MV-4-11 (cell line): ENCODE measurements at regions not wholly inside any gene's neighbourhood (a gene's known extent, or its start where the extent isn't known, plus 50 kb on each side); places are given as distances from the start of the nearest gene placed in this dataset.
"Not testable (repeated sequence)": the region's sequence is repeated elsewhere in the genome, so short reads cannot be mapped to it uniquely, and the experiment has no call there.

ENCODE experiments used
- DNase-seq: peaks from one replicate; lab custom pipeline; 2025; lab: John Stamatoyannopoulos, UW

DNA sequence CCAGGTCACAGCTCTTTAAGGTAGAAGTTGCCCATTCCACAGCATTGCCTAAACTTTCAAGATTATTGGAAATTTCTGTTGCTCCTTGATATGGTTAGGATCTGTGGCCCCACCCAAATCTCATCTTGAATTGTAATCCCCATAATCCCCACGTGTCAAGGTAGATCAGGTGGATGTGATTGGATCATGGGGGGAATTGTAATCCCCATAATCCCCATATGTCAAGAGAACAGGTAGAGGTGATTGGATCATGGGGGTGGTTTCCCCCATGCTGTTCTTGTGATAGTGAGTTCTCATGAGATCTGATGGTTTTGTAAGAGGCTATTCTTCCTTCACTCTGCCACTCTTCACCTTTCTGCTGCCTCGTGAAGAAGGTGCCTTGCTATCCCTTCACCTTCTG is 327.4 kb upstream of the MAP3K7 start:
- DNase-seq: no peak

DNA sequence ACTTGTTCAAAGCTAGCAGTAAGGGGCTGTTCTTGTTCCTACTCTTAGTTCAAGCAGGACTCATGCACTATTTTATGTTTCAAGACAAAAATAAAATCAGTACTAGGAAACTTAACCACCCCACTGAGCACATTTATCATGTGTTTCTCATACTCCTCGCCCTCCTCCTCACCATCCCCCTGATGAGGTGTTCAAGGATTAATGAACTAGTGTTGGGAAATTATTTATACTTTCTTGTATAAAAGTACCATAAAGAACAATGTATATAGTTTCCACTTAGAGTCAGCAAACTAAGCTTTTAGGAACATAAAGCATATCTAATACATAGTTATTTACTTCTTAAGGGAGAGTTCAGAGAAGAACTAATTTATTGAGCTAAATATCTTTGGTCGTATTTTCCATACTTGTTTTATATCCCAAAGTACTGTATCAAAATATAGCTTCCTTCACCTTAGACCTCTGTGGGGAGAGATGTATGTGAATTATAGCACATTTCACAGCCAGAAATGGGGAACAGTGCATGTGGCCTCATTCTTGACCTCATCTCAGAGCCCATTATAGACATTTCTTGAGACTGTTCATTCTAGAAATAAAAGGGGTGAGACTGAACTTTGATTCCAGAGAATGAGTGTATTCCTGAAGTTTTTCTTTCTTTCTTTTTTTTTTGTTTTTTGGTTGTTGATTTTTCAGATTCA is 326.5 kb upstream of the MAP3K7 start:
- DNase-seq: no peak

DNA sequence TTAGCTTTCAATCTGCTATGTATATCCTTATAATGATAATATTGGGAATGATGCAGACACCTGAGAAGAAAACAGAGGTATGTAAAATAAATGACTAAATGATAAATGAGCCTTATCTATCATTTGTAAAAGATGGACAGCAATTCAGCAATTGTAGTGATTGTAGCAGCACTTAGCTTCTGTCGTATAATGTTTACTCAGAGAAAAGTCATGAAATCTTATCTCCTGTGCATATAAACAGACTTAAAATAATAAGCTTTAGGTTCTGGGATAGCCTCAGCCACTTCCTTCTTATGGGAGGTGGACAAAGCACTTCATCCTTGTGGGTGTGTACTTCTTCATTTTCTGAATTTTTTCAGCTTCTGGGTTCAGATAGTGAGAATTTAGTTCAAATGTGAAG is 324.8 kb upstream of the MAP3K7 start:
- DNase-seq: peak; percentile 8

DNA sequence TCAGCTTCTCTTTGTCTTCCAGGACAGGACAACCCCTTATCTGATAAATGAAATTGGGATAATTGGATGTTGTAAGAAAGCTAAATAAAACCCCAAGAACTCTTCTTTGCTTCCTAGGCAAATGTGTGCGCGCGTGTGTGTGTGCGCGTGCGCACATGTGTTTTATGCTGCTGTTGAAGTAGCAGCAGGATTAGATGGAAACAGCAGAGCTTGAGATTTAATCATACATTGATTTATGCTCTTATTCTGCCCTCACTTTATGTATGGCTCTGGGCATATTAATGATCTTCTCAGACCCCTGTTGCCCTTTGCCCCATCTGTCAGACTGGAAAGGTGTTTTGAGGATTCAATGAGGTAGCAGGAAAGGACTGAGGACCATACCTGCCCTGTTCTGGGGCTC is 324.0 kb upstream of the MAP3K7 start:
- DNase-seq: no peak

DNA sequence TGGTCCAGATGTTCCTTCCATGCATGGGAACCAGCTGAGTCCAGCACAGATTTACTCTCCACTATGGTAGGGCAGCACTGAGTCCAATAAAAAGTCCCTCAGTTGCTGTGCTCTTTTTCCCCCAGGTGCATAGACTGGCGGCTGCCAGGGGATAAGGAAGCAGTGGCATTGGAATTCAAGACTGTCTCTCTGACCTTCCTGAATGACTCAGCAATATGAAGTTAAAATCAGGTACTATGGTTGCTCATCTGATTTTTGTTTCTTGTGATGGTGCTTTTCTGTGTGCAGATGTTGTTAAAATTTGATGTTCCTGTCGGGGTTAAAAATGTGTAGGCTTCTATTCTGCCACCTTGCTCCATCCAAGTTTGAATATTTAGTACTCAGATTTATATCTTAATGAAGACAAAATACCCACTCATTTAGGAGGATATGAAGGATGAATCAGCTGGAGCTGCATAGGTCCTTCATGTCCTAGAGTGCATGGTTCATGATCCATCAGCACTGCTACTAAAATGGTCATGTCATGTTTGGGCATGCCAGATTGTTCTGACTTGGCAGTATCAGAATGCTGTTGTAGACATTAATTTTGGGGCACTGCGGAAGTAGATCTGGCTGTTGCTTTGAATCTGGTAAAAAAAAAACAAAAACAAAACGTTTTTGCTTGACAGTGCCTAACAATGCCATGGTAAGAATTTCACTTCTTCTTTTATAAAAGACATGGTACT is 321.2 kb upstream of the MAP3K7 start:
- peak; percentile 19 for DNase-seq

DNA sequence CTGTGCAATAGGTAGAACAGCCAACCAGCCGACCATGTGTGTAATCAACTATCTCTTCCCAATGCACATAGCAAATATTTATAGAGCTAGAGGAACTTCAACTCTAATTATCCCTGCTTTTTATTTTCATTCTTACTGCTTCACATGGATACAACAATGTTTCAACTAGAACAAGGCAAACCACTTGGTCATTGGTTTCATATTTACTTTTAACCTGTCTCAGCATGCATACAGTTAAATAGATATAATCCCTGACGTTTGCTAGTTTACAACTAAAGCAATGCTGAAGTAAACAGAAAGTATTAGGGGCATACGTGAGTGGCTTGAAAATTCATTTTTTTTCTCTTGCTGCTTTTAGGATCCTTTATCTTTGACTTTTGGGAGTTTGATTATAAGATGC is 318.5 kb upstream of the MAP3K7 start:
- no peak for DNase-seq

DNA sequence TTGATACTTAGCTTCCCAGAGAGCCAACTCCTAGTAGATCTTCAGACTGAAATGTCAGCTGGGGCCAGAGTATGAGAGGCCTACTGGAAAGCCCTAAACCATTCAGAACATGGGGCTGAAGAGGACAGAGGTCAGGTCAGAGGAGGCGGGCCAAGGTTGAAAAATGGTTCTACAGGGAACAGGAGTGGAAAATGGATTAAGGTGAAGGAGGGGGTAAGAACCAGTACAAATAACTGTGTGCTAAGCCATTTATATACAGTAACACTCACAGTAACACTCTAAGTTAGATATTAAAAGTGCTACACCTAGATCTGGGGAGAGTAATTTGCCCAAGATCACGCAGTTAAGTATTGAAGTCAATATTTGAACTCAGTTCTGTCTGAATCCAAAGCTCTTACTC is 313.2 kb upstream of the MAP3K7 start:
- no peak for DNase-seq

DNA sequence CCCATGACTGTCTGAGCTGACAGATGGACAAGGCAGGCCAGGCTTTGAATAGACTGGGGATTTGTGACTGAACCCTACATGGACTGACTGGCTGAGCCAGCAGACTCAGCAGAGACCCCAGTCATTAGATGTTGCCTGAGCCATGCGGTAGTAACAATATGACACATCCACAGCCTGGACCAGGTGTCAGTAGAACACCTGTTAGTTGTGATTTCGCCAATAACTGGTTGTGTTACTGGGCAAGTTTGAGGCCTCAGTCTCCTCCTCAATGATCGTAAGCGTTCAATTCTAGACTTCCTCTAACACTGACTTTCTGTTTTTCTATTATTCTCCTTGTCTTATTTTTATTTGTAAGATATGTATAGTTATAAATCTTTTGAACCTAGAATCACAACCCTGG is 311.9 kb upstream of the MAP3K7 start:
- DNase-seq: no peak

DNA sequence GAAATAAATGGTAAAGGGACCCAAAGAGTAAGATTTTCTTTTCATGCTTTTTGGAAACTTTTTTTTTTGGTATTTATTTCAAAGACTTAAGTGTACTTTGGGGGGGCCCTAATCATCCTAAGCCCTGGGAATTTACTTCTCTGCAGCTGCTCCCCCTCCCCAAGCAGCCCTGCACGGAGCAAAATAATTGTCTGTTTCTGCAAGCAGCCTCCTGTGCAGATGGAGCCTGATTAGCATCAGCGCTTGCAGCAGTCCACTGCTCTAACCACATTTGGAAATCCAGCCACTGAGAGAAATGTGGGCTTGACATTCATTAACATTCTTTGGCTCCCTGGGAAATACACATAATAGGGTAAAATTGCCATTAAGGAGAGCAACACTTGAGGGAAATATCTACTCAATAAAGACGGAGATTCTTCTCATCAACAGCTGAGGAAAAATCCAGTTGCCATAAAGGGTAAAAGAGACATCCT is 309.2 kb upstream of the MAP3K7 start:
- no peak for DNase-seq

DNA sequence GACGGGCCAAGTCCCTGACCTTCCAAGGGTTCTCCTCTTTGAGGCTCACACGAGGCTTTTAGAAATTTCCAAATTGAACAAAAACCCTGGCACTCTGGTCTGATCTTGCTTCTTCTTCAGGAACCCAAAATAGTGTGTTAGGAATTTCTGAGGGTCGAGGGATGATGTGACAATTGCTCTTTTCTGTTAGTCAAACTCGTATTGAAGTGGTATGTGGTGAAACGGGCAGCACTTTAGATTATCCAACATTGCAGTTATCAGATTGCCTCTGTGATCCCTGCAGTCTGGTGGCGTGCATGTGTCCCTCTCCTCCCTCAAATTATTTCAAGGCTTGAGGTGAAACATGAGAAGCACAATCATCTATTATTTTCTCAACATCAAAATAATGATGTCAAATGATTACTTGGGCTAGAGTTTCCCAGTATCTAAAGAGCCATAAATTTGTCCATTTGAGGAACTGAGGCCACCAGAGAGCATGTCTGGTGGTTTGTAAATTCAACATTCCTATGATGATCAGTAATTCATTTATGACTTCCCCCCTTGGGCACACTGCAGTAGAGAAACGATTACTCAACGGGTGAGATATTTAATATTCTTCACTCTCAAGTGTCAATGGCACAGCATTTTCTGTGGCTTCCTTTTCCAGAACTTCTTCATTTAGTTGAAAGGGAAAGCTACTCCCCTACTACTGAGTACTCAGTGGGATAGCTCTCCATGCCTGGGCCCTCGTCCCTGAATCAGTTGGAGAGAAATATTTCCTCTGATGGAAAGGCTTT is 308.6 kb upstream of the MAP3K7 start:
- DNase-seq: peak; percentile 50

DNA sequence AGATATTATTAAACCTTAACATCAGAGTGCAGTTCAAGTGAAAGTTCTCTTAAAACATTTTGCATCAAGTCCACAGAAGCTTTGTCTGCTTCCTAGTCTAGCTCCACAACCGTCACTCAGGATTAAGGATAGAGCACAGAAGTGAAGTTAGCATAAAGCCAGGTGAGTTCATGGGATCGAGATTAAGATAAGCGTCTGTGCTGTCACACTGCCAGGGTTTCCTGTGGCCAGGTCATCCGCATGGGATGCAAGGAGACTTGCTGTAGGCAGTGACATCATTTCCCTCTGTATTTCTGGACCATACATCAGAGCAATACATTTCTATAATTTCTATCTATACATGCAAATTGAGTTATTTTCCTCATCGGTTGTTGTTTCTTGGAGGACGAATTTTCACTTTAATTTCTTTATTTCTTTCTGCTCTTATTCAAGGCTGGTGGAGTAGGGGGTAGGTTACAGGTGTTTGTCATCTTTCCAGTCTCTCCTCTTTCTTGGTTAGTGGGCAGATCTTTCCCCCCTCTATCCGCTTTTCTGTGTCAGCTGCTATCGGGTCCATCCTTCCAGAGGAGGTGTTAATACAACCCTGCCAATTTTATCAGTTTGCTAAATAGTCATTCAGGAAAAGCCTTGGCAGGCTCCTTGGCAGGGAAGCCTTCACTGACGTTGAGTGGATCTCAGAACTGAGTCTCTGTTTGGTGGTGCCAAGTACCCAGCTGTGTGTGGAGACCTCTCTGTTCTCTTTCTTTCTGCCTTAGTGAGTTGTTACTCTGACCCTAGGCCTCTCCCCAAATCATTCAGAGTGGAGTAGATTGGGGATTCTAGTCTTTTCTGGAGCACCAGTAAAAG is 307.6 kb upstream of the MAP3K7 start:
- DNase-seq: no peak

DNA sequence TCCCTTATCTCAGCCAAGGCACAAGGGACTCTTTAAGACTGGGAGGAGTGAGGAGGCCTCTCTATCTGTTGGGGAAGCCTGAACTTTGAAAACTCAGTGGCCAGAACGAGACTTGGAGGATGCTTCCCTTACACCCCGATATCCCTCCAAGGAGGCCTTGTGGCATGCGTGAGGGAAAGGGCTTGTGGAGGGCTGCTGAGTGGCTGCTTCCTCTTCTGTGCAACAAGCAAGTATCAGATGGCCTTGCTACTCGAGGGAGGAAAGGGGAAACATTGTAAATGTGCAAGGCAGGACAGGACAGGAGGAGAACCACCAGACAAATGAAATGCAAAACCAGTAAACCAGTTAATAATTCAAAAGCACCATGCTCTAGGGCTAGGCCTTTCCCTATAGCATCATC is 306.5 kb upstream of the MAP3K7 start:
- peak; percentile 69 for DNase-seq

DNA sequence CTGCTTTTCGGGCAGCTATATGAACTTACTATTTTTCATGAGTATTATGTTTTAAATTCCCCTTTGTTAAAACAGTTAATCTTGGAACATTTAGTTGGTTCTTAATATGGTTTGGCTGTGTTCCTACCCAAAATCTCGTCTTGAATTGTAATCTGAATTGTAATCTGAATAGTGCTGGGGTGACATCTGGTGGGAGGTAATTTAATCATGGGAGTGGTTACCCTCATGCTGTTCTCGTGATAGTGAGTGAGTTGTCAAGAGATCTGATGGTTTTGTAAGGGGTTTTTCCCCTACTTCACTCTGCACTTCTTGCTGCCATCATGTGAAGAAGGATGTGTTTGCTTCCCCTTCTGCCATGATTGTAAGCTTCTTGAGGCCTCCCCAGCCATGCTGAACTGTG is 305.4 kb upstream of the MAP3K7 start:
- DNase-seq: no peak

DNA sequence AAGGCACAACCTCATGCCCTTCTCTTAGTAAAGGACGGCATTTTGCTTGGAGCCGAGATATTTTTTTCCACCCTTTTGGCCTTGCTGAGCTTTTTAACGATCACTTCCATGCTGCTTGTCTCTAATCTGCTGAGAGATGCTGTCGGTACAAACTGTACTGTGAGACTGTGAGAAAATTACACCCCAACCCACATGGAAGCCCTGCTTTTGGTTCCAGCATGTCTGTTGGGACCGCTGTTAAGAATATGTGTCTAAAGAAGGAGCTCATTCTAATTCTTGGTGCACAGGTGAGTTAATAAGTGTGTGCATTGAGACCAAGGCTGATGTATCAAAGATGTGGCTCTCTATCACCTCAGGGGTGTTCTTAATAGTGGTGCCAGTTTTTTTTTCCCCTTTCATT is 304.5 kb upstream of the MAP3K7 start:
- DNase-seq: no peak

DNA sequence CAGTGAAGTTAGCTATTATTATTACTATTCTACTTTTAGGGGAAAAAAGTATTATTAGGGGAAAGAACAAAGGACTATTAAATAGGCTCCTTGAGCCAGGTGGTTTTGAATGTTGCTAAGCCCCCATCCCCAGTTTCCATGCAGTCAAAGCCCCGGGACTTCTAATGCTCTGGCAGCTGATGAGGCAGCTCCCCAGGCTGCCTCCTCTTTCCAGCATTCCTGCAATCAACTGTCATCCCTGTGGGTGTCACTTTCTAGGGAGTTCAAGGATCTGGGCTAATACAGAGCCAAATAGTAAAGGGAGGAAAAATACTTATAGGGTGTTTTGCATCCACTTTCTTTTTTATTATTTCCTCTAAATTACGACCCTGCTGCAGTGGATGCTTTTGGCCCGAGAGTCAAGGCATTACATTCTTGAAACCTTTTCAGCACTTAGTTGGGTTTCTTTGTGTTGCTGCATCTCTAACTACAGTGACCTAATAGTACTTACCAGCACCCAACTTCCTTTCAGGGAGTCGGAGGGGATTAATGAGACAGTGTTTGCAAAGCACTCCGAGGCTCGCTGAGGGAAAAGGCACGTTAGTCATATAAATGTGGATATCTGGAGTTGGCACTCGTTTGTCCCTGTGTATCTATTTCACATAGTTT is 303.9 kb upstream of the MAP3K7 start:
- DNase-seq: no peak

DNA sequence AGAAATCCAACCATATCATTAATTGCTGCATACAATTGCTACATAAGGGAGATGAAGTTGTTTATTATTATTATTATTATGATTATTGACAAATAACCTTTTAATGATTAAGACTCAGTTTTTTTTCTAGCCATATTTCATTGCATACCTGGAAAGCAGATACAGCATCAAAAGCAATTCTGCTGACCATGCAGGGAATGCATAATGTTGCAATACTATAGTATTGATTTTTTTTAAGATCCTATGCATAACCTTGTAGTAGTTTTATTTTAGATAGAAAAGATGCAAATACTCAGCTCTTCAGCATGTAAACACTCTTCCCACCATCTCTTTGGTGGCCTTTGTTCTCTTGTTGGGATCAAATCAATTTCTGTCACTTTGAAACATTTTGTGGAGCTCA is 300.9 kb upstream of the MAP3K7 start:
- no peak for DNase-seq

DNA sequence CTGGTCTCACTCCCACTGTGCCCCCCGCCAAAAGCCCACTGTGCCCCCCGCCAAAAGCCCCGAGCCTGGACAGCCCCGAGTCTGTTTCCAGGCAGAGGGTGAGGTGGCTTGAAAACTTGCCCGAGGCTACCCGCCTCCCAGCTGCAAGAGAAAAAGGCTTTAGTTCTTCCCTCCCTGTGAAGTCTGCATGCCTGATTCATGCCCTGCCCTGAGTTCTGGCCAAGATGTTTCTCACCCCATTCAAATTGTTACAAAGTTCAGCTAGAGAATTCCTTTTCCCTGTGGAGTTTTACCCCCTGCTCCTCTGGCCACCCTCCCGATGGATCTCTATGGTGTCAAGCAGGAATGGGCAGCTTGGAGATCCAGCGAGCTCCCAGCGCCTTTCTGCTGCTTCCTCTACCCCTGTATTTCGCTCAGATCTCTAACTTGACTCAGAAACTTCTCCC is 298.8 kb upstream of the MAP3K7 start:
- DNase-seq: no peak

DNA sequence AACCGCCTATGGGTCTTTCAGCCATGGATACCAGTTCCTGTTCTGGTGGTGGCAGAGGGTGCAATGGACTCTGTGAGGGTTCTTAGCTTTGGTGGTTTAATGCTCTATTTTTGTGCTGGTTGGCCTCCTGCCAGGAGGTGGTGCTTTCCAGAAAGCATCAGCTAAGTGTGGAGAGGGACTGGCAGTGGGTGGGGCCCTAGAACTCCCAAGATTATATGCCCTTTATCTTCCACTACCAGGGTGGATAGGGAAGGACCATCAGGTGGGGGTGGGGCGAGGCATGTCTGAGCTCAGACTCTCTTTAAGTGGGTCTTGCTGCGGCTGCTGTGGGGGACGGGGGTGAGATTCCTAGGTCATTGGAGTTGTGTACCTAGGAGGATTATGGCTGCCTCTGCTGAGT is 298.3 kb upstream of the MAP3K7 start:
- not testable (repeated sequence) for DNase-seq

DNA sequence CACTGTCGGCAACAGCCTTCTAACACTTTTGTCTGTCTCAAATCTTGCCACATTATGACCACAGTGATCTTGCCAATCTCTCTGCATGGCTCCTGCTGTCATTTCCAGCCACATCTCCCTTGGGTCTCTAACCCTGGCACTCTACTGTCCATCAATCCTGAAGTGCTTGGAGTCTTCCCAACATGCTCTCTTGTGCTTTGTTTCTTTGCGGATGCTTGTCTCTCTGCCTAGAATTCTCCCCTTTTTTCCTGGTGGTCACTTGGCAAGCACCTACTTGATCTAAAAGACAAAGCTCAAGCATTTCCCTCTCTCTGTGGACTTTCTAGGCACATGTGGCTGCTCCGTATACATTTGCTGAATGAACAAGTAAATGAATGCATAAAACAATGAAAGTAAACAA is 290.7 kb upstream of the MAP3K7 start:
- no peak for DNase-seq

DNA sequence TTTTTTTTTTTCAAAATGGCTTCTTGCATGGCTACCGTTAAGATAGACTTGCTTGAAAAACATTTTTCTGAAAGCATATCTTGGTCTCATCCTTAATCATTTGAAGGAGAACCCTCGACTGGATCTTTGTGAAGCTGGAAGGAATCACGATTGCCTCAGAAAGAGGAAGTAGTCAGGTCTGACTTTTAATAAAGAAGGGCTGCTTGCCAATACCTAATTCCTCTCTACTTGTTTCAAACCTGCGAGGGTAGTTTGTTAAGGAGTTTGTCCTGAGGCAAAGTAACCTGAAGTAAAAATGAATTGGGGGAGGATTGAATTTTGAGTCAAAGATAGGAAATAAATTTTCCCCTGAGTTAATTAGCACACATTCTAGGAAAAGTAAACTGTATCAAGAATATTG is 288.1 kb upstream of the MAP3K7 start:
- DNase-seq: peak; percentile 31

DNA sequence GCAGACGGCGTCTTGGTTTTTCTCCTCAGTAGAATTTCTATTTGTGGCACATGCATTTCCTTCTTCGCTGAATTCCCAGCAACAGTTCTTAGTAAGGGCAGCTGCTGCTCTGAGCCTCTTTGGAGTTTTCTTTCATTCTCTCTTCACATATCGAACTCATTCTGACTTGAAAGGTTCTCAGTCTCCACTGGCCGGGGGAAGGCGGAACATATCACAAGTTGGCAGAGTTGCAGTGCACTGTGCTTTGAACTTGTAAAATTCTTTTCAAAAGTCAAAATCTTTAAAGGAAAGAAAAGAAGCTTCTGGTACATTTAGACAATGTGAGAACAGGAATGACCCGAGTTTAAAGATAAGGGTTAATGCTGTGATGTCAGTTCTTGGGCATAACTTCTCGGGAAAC is 286.1 kb upstream of the MAP3K7 start:
- DNase-seq: no peak

DNA sequence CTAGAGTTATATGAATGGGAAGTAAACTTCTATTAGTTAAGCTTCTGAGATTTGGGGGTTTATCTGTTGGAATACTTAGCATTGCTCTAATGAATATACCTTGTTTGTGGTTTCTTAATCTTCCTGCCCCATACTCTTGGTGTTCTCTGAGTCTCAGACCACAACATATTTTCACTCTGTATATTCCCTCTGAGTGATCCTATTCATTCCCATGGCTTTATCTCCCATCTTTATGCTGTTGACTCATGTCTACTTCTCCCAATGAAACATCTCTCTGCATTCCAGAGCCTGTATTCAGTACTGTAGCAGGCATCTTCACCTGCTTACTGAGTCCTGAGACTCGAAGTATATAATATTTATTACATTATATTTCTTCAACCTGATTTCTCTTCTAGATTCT is 283.7 kb upstream of the MAP3K7 start:
- no peak for DNase-seq
